ENCODE measurements at regions not wholly inside any gene's neighbourhood (a gene's known extent, or its start where the extent isn't known, plus 50 kb on each side); places are given as distances from the start of the nearest gene placed in this dataset.

DNA sequence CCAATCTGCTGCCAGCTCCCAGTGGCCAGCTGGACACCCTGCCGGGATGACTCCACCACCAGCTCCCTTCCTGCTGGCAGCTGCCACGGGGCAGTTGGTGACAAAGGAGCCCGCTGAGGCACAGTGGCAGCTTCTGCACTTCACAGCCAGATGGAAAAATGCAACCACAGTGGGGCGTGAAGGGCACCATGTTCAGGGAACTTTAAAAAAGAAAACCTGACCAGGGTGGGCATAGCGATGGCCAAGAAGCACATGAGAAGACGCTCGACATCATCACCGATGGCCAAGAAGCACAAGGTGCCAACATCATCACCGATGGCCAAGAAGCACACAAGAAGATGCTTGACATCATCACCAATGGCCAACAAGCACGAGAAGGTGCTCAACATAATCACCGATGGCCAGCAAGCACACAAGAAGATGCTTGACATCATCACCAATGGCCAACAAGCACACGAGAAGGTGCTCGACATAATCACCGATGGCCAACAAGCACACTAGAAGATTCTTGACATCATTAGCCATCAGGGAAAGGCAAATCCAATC is 243.5 kb downstream of the EIPR1 start:
- TF ChIP-seq, protein P1, sequence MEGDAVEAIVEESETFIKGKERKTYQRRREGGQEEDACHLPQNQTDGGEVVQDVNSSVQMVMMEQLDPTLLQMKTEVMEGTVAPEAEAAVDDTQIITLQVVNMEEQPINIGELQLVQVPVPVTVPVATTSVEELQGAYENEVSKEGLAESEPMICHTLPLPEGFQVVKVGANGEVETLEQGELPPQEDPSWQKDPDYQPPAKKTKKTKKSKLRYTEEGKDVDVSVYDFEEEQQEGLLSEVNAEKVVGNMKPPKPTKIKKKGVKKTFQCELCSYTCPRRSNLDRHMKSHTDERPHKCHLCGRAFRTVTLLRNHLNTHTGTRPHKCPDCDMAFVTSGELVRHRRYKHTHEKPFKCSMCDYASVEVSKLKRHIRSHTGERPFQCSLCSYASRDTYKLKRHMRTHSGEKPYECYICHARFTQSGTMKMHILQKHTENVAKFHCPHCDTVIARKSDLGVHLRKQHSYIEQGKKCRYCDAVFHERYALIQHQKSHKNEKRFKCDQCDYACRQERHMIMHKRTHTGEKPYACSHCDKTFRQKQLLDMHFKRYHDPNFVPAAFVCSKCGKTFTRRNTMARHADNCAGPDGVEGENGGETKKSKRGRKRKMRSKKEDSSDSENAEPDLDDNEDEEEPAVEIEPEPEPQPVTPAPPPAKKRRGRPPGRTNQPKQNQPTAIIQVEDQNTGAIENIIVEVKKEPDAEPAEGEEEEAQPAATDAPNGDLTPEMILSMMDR (IDR thresholded peaks at IDR 0.05; ENCODE audit: low read depth, low read length), result no peak
- no peak for TF ChIP-seq EZH2phosphoT487 (IDR thresholded peaks at IDR 0.05; ENCODE audit: low read depth)
